ENCODE measurements at regions not wholly inside any gene's neighbourhood (a gene's known extent, or its start where the extent isn't known, plus 50 kb on each side); places are given as distances from the start of the nearest gene placed in this dataset.

- no peak overlapping the region for H3K4me3 ChIP-seq (ENCODE audit: low read depth, low read length, poor library complexity, severe bottlenecking)
- H3K4me1 ChIP-seq (ENCODE audit: insufficient read depth, low read length, poor library complexity, severe bottlenecking) = no peaks in the 10 kb centered on the region
- H2AFZ ChIP-seq (ENCODE audit: low read length) = no peak overlapping the region
- TF ChIP-seq EZH2phosphoT487 (IDR thresholded peaks at IDR 0.05; ENCODE audit: borderline replicate concordance, low read depth, low read length) = no peak
- TF ChIP-seq, protein P1, sequence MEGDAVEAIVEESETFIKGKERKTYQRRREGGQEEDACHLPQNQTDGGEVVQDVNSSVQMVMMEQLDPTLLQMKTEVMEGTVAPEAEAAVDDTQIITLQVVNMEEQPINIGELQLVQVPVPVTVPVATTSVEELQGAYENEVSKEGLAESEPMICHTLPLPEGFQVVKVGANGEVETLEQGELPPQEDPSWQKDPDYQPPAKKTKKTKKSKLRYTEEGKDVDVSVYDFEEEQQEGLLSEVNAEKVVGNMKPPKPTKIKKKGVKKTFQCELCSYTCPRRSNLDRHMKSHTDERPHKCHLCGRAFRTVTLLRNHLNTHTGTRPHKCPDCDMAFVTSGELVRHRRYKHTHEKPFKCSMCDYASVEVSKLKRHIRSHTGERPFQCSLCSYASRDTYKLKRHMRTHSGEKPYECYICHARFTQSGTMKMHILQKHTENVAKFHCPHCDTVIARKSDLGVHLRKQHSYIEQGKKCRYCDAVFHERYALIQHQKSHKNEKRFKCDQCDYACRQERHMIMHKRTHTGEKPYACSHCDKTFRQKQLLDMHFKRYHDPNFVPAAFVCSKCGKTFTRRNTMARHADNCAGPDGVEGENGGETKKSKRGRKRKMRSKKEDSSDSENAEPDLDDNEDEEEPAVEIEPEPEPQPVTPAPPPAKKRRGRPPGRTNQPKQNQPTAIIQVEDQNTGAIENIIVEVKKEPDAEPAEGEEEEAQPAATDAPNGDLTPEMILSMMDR (conservative IDR thresholded peaks at IDR 0.05; ENCODE audit: low read length) = no peak
- no peaks in the 10 kb centered on the region for H3K9me3 ChIP-seq (ENCODE audit: low read length)
- intact Hi-C loops (cut with micrococcal nuclease; ENCODE audit: unreplicated experiment) = no loop called here
- no peaks in the 10 kb centered on the region for H3K36me3 ChIP-seq (ENCODE audit: insufficient read depth, low read length)
- H4K20me1 ChIP-seq (ENCODE audit: insufficient read depth, low read length) = no peaks in the 10 kb centered on the region
- H3K4me2 ChIP-seq (ENCODE audit: low read length) = no peak overlapping the region
- no peak overlapping the region for H3K27ac ChIP-seq (ENCODE audit: low read depth, low read length, poor library complexity, severe bottlenecking)
- H3K79me2 ChIP-seq (ENCODE audit: insufficient read depth, low read depth, low read length) = no peaks in the 10 kb centered on the region
- POLR2A ChIA-PET = no interaction called here
- DNase-seq (ENCODE audit: low spot score) = no peak
- no TSS peak for BruUV-seq (replicated peaks)
- CTCF ChIA-PET (ENCODE audit: unreplicated experiment) = no interaction called here
- H3K9me2 ChIP-seq (ENCODE audit: insufficient read depth, low read length) = no peaks in the 10 kb centered on the region
Observed at GRCh38 chr16:65895486-65895885, 471.0 kb upstream of the CDH5 start.

GRCh38 chr16:65890203-65890602, 476.3 kb upstream of the CDH5 start:
- no peak for TF ChIP-seq EZH2phosphoT487 (IDR thresholded peaks at IDR 0.05; ENCODE audit: borderline replicate concordance, low read depth, low read length)
- TF ChIP-seq, protein P1 (conservative IDR thresholded peaks at IDR 0.05; ENCODE audit: low read length) = no peak
- no peak overlapping the region for H3K27ac ChIP-seq (ENCODE audit: low read depth, low read length, poor library complexity, severe bottlenecking)
- intact Hi-C loops (cut with micrococcal nuclease; ENCODE audit: unreplicated experiment) = no loop called here
- H3K9me3 ChIP-seq (ENCODE audit: low read length) = no peaks in the 10 kb centered on the region
- no peak overlapping the region for H3K4me3 ChIP-seq (ENCODE audit: low read depth, low read length, poor library complexity, severe bottlenecking)
- H4K20me1 ChIP-seq (ENCODE audit: insufficient read depth, low read length) = no peaks in the 10 kb centered on the region
- no peaks in the 10 kb centered on the region for H3K4me1 ChIP-seq (ENCODE audit: insufficient read depth, low read length, poor library complexity, severe bottlenecking)
- DNase-seq (ENCODE audit: low spot score) = no peak
- H3K79me2 ChIP-seq (ENCODE audit: insufficient read depth, low read depth, low read length) = no peaks in the 10 kb centered on the region
- ChIA-PET CTCF (ENCODE audit: unreplicated experiment) (no interaction called here), POLR2A (interaction anchor here (1.0 kb wide), 1 partner anchor 35 kb away, joined by 3 read pairs; no protein-coding TSS in a partner anchor)
- H3K36me3 ChIP-seq (ENCODE audit: insufficient read depth, low read length) = no peaks in the 10 kb centered on the region
- no peak overlapping the region for H2AFZ ChIP-seq (ENCODE audit: low read length)
- BruUV-seq (replicated peaks) = no TSS peak
- no peak overlapping the region for H3K4me2 ChIP-seq (ENCODE audit: low read length)
- no peaks in the 10 kb centered on the region for H3K9me2 ChIP-seq (ENCODE audit: insufficient read depth, low read length)

DNA sequence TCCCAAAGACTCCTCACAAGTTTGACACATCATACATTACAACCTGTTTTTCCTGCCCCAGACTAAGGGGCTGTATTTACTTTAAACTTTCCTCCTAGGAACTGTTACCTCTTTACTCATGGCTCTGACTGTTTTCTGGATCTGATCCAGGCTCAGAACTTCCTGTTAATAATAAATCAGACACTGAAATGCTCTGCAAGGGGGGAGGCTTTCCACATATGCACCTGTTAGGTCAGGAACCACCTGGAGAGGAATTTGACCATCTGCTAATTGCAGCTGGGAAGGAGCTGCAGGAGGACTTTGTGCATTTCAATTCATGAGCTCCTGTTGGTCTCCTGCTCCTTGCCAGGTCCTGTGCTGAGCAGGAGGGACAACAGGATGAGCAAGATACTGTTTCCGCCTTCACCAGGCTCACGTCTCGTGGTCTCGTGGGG, 476.9 kb upstream of the CDH5 start:
- POLR2A ChIA-PET = no interaction called here
- TF ChIP-seq, protein P1 (conservative IDR thresholded peaks at IDR 0.05; ENCODE audit: low read length) = no peak
- no peak for TF ChIP-seq EZH2phosphoT487 (IDR thresholded peaks at IDR 0.05; ENCODE audit: borderline replicate concordance, low read depth, low read length)
- CTCF ChIA-PET (ENCODE audit: unreplicated experiment) = no interaction called here
- H2AFZ ChIP-seq (ENCODE audit: low read length) = no peak overlapping the region
- no peak overlapping the region for H3K4me2 ChIP-seq (ENCODE audit: low read length)
- intact Hi-C loops (cut with micrococcal nuclease; ENCODE audit: unreplicated experiment) = no loop called here
- no peaks in the 10 kb centered on the region for H3K9me3 ChIP-seq (ENCODE audit: low read length)
- no peaks in the 10 kb centered on the region for H3K36me3 ChIP-seq (ENCODE audit: insufficient read depth, low read length)
- H4K20me1 ChIP-seq (ENCODE audit: insufficient read depth, low read length) = no peaks in the 10 kb centered on the region
- DNase-seq (ENCODE audit: low spot score) = no peak
- no TSS peak for BruUV-seq (replicated peaks)
- H3K79me2 ChIP-seq (ENCODE audit: insufficient read depth, low read depth, low read length) = no peaks in the 10 kb centered on the region
- no peaks in the 10 kb centered on the region for H3K4me1 ChIP-seq (ENCODE audit: insufficient read depth, low read length, poor library complexity, severe bottlenecking)
- H3K4me3 ChIP-seq (ENCODE audit: low read depth, low read length, poor library complexity, severe bottlenecking) = no peak overlapping the region
- H3K27ac ChIP-seq (ENCODE audit: low read depth, low read length, poor library complexity, severe bottlenecking) = no peak overlapping the region
- no peaks in the 10 kb centered on the region for H3K9me2 ChIP-seq (ENCODE audit: insufficient read depth, low read length)
